Sigmoid colon (tissue), 6 donors: ENCODE measurements at regions not wholly inside any gene's neighbourhood (a gene's known extent, or its start where the extent isn't known, plus 50 kb on each side); places are given as distances from the start of the nearest gene placed in this dataset.

Source experiments
- DNase-seq: peaks from one replicate; pipeline ENCODE4 v3.0.0-alpha.2; 2019
- H3K27ac ChIP-seq, 4 donors: fragments of 200-600 bp; sonication (generic); one replicate each; pipeline ENCODE4 v1.5.1; 2016 to 2019; ENCODE audit warnings: mild to moderate bottlenecking in 1 of 4
- H3K27me3 ChIP-seq, 3 donors: fragments of 200-600 bp; sonication (generic); one replicate each; pipeline ENCODE4 v1.5.1; 2019; ENCODE audit warnings: mild to moderate bottlenecking in 1 of 3
- H3K36me3 ChIP-seq, 4 donors: fragments of 200-600 bp; sonication (generic); one replicate each; pipeline ENCODE4 v1.5.1; 2016 to 2019
- H3K4me1 ChIP-seq, 4 donors: fragments of 200-600 bp; sonication (generic); one replicate each; pipeline ENCODE4 v1.5.1; 2017 to 2019
- H3K4me3 ChIP-seq, 4 donors: fragments of 200-600 bp; sonication (generic); one replicate each; pipeline ENCODE4 v1.5.1; 2017 to 2019; ENCODE audit warnings: mild to moderate bottlenecking in 2 of 4, moderate library complexity in 1 of 4
- H3K9me3 ChIP-seq, 4 donors: fragments of 200-600 bp in 3 of 4; sonication (generic) in 3 of 4; one replicate each; pipeline versions ENCODE4 v1.5.1 to v1.6.1; 2013 to 2019
- CTCF ChIP-seq, 4 experiments: fragments of 450-650 bp in 3 of 4; fragments of 200-600 bp in 1 of 4; IDR thresholded peaks; one replicate each; pipeline ENCODE4 v1.5.1; 2016 to 2019; ENCODE audit warnings: antibody characterized with exemption in 4 of 4, mild to moderate bottlenecking in 3 of 4, moderate library complexity in 2 of 4
- EP300 ChIP-seq, 4 donors: sonication (generic); formaldehyde crosslinking; IDR thresholded peaks; one replicate each; pipeline ENCODE4 v1.6.1; 2017; ENCODE audit warnings: antibody characterized with exemption in 4 of 4
- POLR2A ChIP-seq, 2 donors: fragments of 450-650 bp; IDR thresholded peaks; one replicate each; pipeline ENCODE4 v1.6.1; 2016; ENCODE audit warnings: antibody characterized with exemption in 2 of 2, mild to moderate bottlenecking in 2 of 2, moderate library complexity in 2 of 2
- POLR2AphosphoS5 ChIP-seq, 4 donors: sonication (generic); formaldehyde crosslinking; IDR thresholded peaks; one replicate each; pipeline ENCODE4 v1.6.1; 2017; ENCODE audit warnings: antibody characterized with exemption in 4 of 4
- WGBS, 2 donors: extraction: QIAGEN DNeasy Blood & Tissue Kit; methylation state at CpG; one replicate each; pipeline ENCODE4 v1.1.7; 2013; 5-methylcytosine and 5-hydroxymethylcytosine counted together
- intact Hi-C: fragments of 100-400 bp; cut with DNase I; formaldehyde crosslinking; loops from one replicate; pipeline ENCODE4 v1.15.1; 2023
- donor health status: healthy with polysubstance abuse.
- donor health status: healthy.

GRCh38 chr1:88288571-88288970 is 395.5 kb upstream of the PKN2 start:
- TF ChIP-seq POLR2AphosphoS5 (IDR thresholded peaks at IDR 0.05) (no peak), EP300 (IDR thresholded peaks at IDR 0.05) (no peak), POLR2A (IDR thresholded peaks at IDR 0.05) (no peak), CTCF (IDR thresholded peaks at IDR 0.05) (no peak)
- H3K9me3 ChIP-seq: no peaks in the 10 kb centered on the region
- intact Hi-C loops: no loop called here
- DNase-seq: no peak
- no peak overlapping the region for H3K27ac ChIP-seq
- H3K4me1 ChIP-seq: no peaks in the 10 kb centered on the region
- no peaks in the 10 kb centered on the region for H3K36me3 ChIP-seq
- no peaks in the 10 kb centered on the region for H3K27me3 ChIP-seq
- no peak overlapping the region for H3K4me3 ChIP-seq
- WGBS, 2 donors: 75 to 85% methylated on average over 2 of the region's 2 CpGs

GRCh38 chr1:88289401-88290102 is 394.5 kb upstream of the PKN2 start:
- H3K27me3 ChIP-seq: no peaks in the 10 kb centered on the region
- no peaks in the 10 kb centered on the region for H3K36me3 ChIP-seq
- H3K9me3 ChIP-seq: no peaks in the 10 kb centered on the region
- H3K4me3 ChIP-seq: no peak overlapping the region
- no peak for DNase-seq
- H3K4me1 ChIP-seq: no peaks in the 10 kb centered on the region
- intact Hi-C loops: no loop called here
- H3K27ac ChIP-seq: no peak overlapping the region
- TF ChIP-seq POLR2A (IDR thresholded peaks at IDR 0.05) (no peak), POLR2AphosphoS5 (IDR thresholded peaks at IDR 0.05) (no peak), EP300 (IDR thresholded peaks at IDR 0.05) (no peak), CTCF (IDR thresholded peaks at IDR 0.05) (no peak)
- 57 to 64% methylated on average over 2 of the region's 2 CpGs for WGBS, 2 donors

- intact Hi-C loops: no loop called here
Observed at GRCh38 chr1:88291611-88292354, 392.3 kb upstream of the PKN2 start.

GRCh38 chr1:88293691-88294190 is 390.3 kb upstream of the PKN2 start:
- 26 to 75% methylated on average over 1 of the region's 1 CpG for WGBS, 2 donors
- intact Hi-C loops: no loop called here
- H3K36me3 ChIP-seq: no peaks in the 10 kb centered on the region
- DNase-seq: no peak
- no peaks in the 10 kb centered on the region for H3K27me3 ChIP-seq
- no peak overlapping the region for H3K27ac ChIP-seq
- no peak for TF ChIP-seq POLR2A (IDR thresholded peaks at IDR 0.05)
- no peak for TF ChIP-seq POLR2AphosphoS5 (IDR thresholded peaks at IDR 0.05)
- no peak for TF ChIP-seq CTCF (IDR thresholded peaks at IDR 0.05)
- TF ChIP-seq EP300 (IDR thresholded peaks at IDR 0.05): no peak
- no peak overlapping the region for H3K4me3 ChIP-seq
- H3K9me3 ChIP-seq: no peaks in the 10 kb centered on the region
- no peaks in the 10 kb centered on the region for H3K4me1 ChIP-seq

More at GRCh38 chr1:88291611-88292354, 392.3 kb upstream of the PKN2 start:
- Histone ChIP-seq H3K27me3 (no peaks in the 10 kb centered on the region), H3K4me3 (no peak overlapping the region), H3K4me1 (no peaks in the 10 kb centered on the region), H3K9me3 (no peaks in the 10 kb centered on the region), H3K36me3 (no peaks in the 10 kb centered on the region), H3K27ac (no peak overlapping the region)
- TF ChIP-seq CTCF (IDR thresholded peaks at IDR 0.05): no peak
- DNase-seq: no peak
- 70 to 76% methylated on average over 5 of the region's 5 CpGs for WGBS, 2 donors
